GM21576 (cell line): ENCODE measurements at regions not wholly inside any gene's neighbourhood (a gene's known extent, or its start where the extent isn't known, plus 50 kb on each side); places are given as distances from the start of the nearest gene placed in this dataset.

ENCODE experiments used
- ATAC-seq: cut with Tn5 transposase; IDR thresholded peaks from one replicate; pipeline ENCODE4 v1.9.1; 2021; ENCODE audit warnings: mild to moderate bottlenecking, moderate library complexity; ENCODE audit not compliant: unreplicated experiment

- ATAC-seq, result no peak
These were observed 56.7 kb upstream of the PHACTR3 start for GRCh38 chr20:59547596-59547995.
